T-cell (primary cell): ENCODE measurements at regions not wholly inside any gene's neighbourhood (a gene's known extent, or its start where the extent isn't known, plus 50 kb on each side); places are given as distances from the start of the nearest gene placed in this dataset.
"Not testable (repeated sequence)": the region's sequence is repeated elsewhere in the genome, so short reads cannot be mapped to it uniquely, and the experiment has no call there.

Experiments used
- ATAC-seq, 4 experiments: fragments of 200-7000 bp in 3 of 4; fragments of 150-1000 bp in 1 of 4; cut with Tn5 transposase; replicated peaks in 1 of 4; 1 replicate in 3 of 4; 2 replicates in 1 of 4; pipeline ENCODE4 v1.10.0; 2021; ENCODE audit warnings: moderate library complexity in 3 of 4, mild to moderate bottlenecking in 2 of 4, moderate number of reproducible peaks in 1 of 4
- CTCF ChIA-PET, 2 donors: fragments of 300-600 bp; sonication (Branson Sonifier 250); formaldehyde crosslinking; loops; one replicate each; lab custom pipeline; 2022; ENCODE audit warnings: antibody characterized with exemption in 2 of 2; lab: Charles Lee
- POLR2A ChIA-PET, 2 donors: fragments of 300-600 bp; sonication (Branson Sonifier 250); formaldehyde crosslinking; loops; one replicate each; lab custom pipeline; 2022; ENCODE audit warnings: antibody characterized with exemption in 2 of 2; lab: Charles Lee
- DNase-seq, 35 experiments: peaks; one replicate each; pipeline versions ENCODE4 v3.0.0 to v3.0.0-alpha.2; 2013 to 2023
- H3K27ac ChIP-seq: one replicate; pipeline ENCODE4 v1.5.1; 2013; ENCODE audit warnings: low read length
- H3K27me3 ChIP-seq, 2 experiments: replicated peaks in 1 of 2; 1 replicate in 1 of 2; 2 replicates in 1 of 2; pipeline versions ENCODE4 v1.6.1 to v1.7.0; 2013; ENCODE audit warnings: low read length in 1 of 2, mixed read lengths in 1 of 2; ENCODE audit not compliant: control insufficient read depth in 2 of 2, insufficient read depth in 2 of 2; ENCODE audit errors: extremely low read depth in 1 of 2
- H3K36me3 ChIP-seq, 2 donors: 1 replicate in 1 of 2; 2 replicates in 1 of 2; pipeline versions ENCODE4 v1.6.1 to v1.7.0; 2013; ENCODE audit warnings: low read length in 1 of 2; ENCODE audit not compliant: control insufficient read depth in 2 of 2, insufficient read depth in 1 of 2; ENCODE audit errors: extremely low read depth in 1 of 2
- H3K4me1 ChIP-seq, 2 experiments: 1 replicate in 1 of 2; 2 replicates in 1 of 2; pipeline versions ENCODE4 v1.6.1 to v1.7.0; 2013; ENCODE audit warnings: low read length in 2 of 2, mixed read lengths in 1 of 2; ENCODE audit not compliant: insufficient read depth in 2 of 2, control insufficient read depth in 1 of 2; ENCODE audit errors: extremely low read depth in 1 of 2
- H3K4me3 ChIP-seq, 2 donors: 1 replicate in 1 of 2; 2 replicates in 1 of 2; pipeline versions ENCODE4 v1.5.1 to v1.7.0; 2013; ENCODE audit warnings: mild to moderate bottlenecking in 2 of 2, low read length in 1 of 2, moderate library complexity in 1 of 2; ENCODE audit not compliant: control insufficient read depth in 1 of 2; ENCODE audit errors: extremely low read depth in 1 of 2
- H3K9me3 ChIP-seq: 2 replicates; pipeline ENCODE4 v1.7.0; 2013
- H3K27ac Mint-ChIP-seq, 2 donors: one replicate each; pipeline ENCODE4 v1.8.0; 2020 to 2021; ENCODE audit warnings: mild to moderate bottlenecking in 2 of 2, mixed read lengths in 2 of 2
- H3K27me3 Mint-ChIP-seq, 2 donors: one replicate each; pipeline ENCODE4 v1.8.0; 2021 to 2022; ENCODE audit warnings: mixed read lengths in 2 of 2
- H3K36me3 Mint-ChIP-seq: one replicate; pipeline ENCODE4 v1.8.0; 2021; ENCODE audit warnings: mixed read lengths
- H3K4me1 Mint-ChIP-seq, 3 donors: one replicate each; pipeline ENCODE4 v1.8.0; 2020 to 2022; ENCODE audit warnings: mixed read lengths in 3 of 3, mild to moderate bottlenecking in 1 of 3
- H3K4me3 Mint-ChIP-seq, 3 donors: one replicate each; pipeline ENCODE4 v1.8.0; 2020 to 2022; ENCODE audit warnings: mild to moderate bottlenecking in 3 of 3, mixed read lengths in 3 of 3, moderate library complexity in 3 of 3
- H3K9me3 Mint-ChIP-seq, 3 donors: one replicate each; pipeline ENCODE4 v1.8.0; 2020 to 2022; ENCODE audit warnings: mixed read lengths in 3 of 3
- WGBS: methylation state at CpG from one replicate; pipeline ENCODE4 v1.1.5; 2013; ENCODE audit warnings: missing lambda C conversion rate; ENCODE audit not compliant: insufficient coverage; 5-methylcytosine and 5-hydroxymethylcytosine counted together

- Mint-ChIP-seq H3K36me3 (no peaks in the 10 kb centered on the region), H3K9me3 (no peaks in the 10 kb centered on the region), H3K27ac (no peak overlapping the region), H3K4me3 (no peak overlapping the region), H3K4me1 (peaks cover 14 to 27% (median 16%) of the 10 kb centered on the region in 3 donors), H3K27me3 (peaks cover 8 to 10% of the 10 kb centered on the region in 2 donors)
- Histone ChIP-seq H3K36me3 (no peaks in the 10 kb centered on the region), H3K4me1 (peaks cover 2 to 7% of the 10 kb centered on the region in 2 experiments), H3K27ac (no peak overlapping the region), H3K9me3 (no peaks in the 10 kb centered on the region), H3K27me3 (peaks cover 0 to 3% of the 10 kb centered on the region in 2 experiments), H3K4me3 (no peak overlapping the region)
- POLR2A ChIA-PET, result interaction anchor here in 1 of 2 donors (0.6 kb wide), 1 partner anchor 700 kb away, joined by 3 read pairs; no protein-coding TSS in a partner anchor
- no peak for DNase-seq
- CTCF ChIA-PET, result interaction anchor here in 1 of 2 donors (1.1 kb wide), 1 partner anchor 275 kb away, joined by 3 read pairs; no protein-coding TSS in a partner anchor
- no peak for ATAC-seq
- WGBS, result 81% methylated on average over 5 of the region's 7 CpGs
Measured at GRCh38 chr1:244294599-244295224, 157.0 kb downstream of the ADSS2 start.

- peaks cover 0 to 3% of the 10 kb centered on the region in 2 experiments for H3K27me3 ChIP-seq
- H3K4me1 ChIP-seq, result peaks cover 2 to 12% of the 10 kb centered on the region in 2 experiments
- H3K4me3 ChIP-seq, result no peak overlapping the region
- Mint-ChIP-seq H3K9me3 (no peaks in the 10 kb centered on the region), H3K4me3 (no peak overlapping the region), H3K27me3 (peaks cover 3 to 4% of the 10 kb centered on the region in 2 donors), H3K36me3 (no peaks in the 10 kb centered on the region), H3K4me1 (peaks cover 13 to 18% (median 13%) of the 10 kb centered on the region in 3 donors), H3K27ac (no peak overlapping the region)
- ChIA-PET POLR2A (interaction anchor here in 1 of 2 donors (0.6 kb wide), 1 partner anchor 248 kb away, joined by 3 read pairs; no protein-coding TSS in a partner anchor), CTCF (interaction anchor here (0.7 to 1.1 kb wide), 3 partner anchors 8 to 277 kb away, joined by 3 to 4 read pairs (median 4); no protein-coding TSS in a partner anchor)
- H3K27ac ChIP-seq, result no peak overlapping the region
- ATAC-seq, result no peak
- DNase-seq, result no peak
- WGBS, result 100% methylated on average over 2 of the region's 8 CpGs
- no peaks in the 10 kb centered on the region for H3K36me3 ChIP-seq
- no peaks in the 10 kb centered on the region for H3K9me3 ChIP-seq
Measured at GRCh38 chr1:244296003-244296402, 155.7 kb downstream of the ADSS2 start.

- H3K4me3 Mint-ChIP-seq, result no peak overlapping the region
Measured at GRCh38 chr1:244296447-244296846, 155.3 kb downstream of the ADSS2 start.

GRCh38 chr1:244297087-244297486 is 154.6 kb downstream of the ADSS2 start:
- H3K4me3 ChIP-seq, result no peak overlapping the region
- H3K9me3 Mint-ChIP-seq, result no peaks in the 10 kb centered on the region
- no peaks in the 10 kb centered on the region for H3K27me3 ChIP-seq
- WGBS, result 93% methylated on average over 3 of the region's 3 CpGs
- H3K4me3 Mint-ChIP-seq, result no peak overlapping the region
- peak overlapping the region in 1 of 2 donors; percentile 58 for H3K27ac Mint-ChIP-seq
- no peaks in the 10 kb centered on the region for H3K27me3 Mint-ChIP-seq
- CTCF ChIA-PET, result interaction anchor here in 1 of 2 donors (0.7 to 1.2 kb wide), 3 partner anchors 8 to 244 kb away, joined by 3 read pairs; no protein-coding TSS in a partner anchor
- no peak overlapping the region for H3K27ac ChIP-seq
- DNase-seq (no peak), ATAC-seq (no peak)
- peaks cover 0 to 12% of the 10 kb centered on the region in 2 experiments for H3K4me1 ChIP-seq
- H3K36me3 Mint-ChIP-seq, result no peaks in the 10 kb centered on the region
- POLR2A ChIA-PET, result no interaction called here
- no peaks in the 10 kb centered on the region for H3K9me3 ChIP-seq
- H3K36me3 ChIP-seq, result no peaks in the 10 kb centered on the region
- H3K4me1 Mint-ChIP-seq, result peaks cover 8 to 13% (median 10%) of the 10 kb centered on the region in 3 donors

More at GRCh38 chr1:244296447-244296846, 155.3 kb downstream of the ADSS2 start:
- Histone ChIP-seq H3K27me3 (peaks cover 0 to 2% of the 10 kb centered on the region in 2 experiments), H3K4me1 (peaks cover under 1 to 12% of the 10 kb centered on the region in 2 experiments), H3K9me3 (no peaks in the 10 kb centered on the region), H3K4me3 (no peak overlapping the region), H3K27ac (no peak overlapping the region), H3K36me3 (no peaks in the 10 kb centered on the region)
- Mint-ChIP-seq H3K36me3 (no peaks in the 10 kb centered on the region), H3K27me3 (peaks cover 3 to 4% of the 10 kb centered on the region in 2 donors), H3K4me1 (peaks cover 9 to 14% (median 10%) of the 10 kb centered on the region in 3 donors), H3K9me3 (no peaks in the 10 kb centered on the region), H3K27ac (no peak overlapping the region)
- ATAC-seq (no peak), DNase-seq (no peak)
- WGBS, result no CpG with 5 or more reads among the region's 6 CpGs
- POLR2A ChIA-PET, result no interaction called here
- CTCF ChIA-PET, result interaction anchor here in 1 of 2 donors (0.7 kb wide), 1 partner anchor 151 kb away, joined by 4 read pairs; no protein-coding TSS in a partner anchor

GRCh38 chr1:244297616-244298015 is 154.1 kb downstream of the ADSS2 start:
- H3K9me3 Mint-ChIP-seq, result no peaks in the 10 kb centered on the region
- no peak for DNase-seq
- H3K9me3 ChIP-seq, result no peaks in the 10 kb centered on the region
- CTCF ChIA-PET, result interaction anchor here in 1 of 2 donors (0.6 to 1.2 kb wide), 4 partner anchors 9 to 789 kb away, joined by 3 to 5 read pairs (median 3); no protein-coding TSS in a partner anchor
- peaks cover 8 to 13% (median 10%) of the 10 kb centered on the region in 3 donors for H3K4me1 Mint-ChIP-seq
- H3K27me3 ChIP-seq, result no peaks in the 10 kb centered on the region
- no peak overlapping the region for H3K27ac ChIP-seq
- 65% methylated on average over 5 of the region's 7 CpGs for WGBS
- POLR2A ChIA-PET, result no interaction called here
- no peak overlapping the region for H3K4me3 ChIP-seq
- ATAC-seq, result no peak
- no peaks in the 10 kb centered on the region for H3K36me3 Mint-ChIP-seq
- H3K4me1 ChIP-seq, result peaks cover 0 to 12% of the 10 kb centered on the region in 2 experiments
- H3K36me3 ChIP-seq, result no peaks in the 10 kb centered on the region
- H3K4me3 Mint-ChIP-seq, result no peak overlapping the region
- H3K27me3 Mint-ChIP-seq, result no peaks in the 10 kb centered on the region
- no peak overlapping the region for H3K27ac Mint-ChIP-seq

- H3K36me3 ChIP-seq, H3K9me3 ChIP-seq, DNase-seq, ATAC-seq, POLR2A ChIA-PET, H3K27me3 Mint-ChIP-seq, H3K36me3 Mint-ChIP-seq, H3K27me3 ChIP-seq, H3K9me3 Mint-ChIP-seq: not testable (repeated sequence)
- Histone ChIP-seq H3K4me1 (peaks cover 0 to 12% of the 10 kb centered on the region in 2 experiments), H3K4me3 (peak overlapping the region in 1 of 2 donors; percentile 52), H3K27ac (peak overlapping the region; percentile 93)
- peak overlapping the region; percentile 36 to 95 for H3K27ac Mint-ChIP-seq
- H3K4me1 Mint-ChIP-seq, result peaks cover 8 to 13% (median 10%) of the 10 kb centered on the region in 3 donors
- no CpG with 5 or more reads among the region's 12 CpGs for WGBS
- CTCF ChIA-PET, result interaction anchor here (0.6 to 1.6 kb wide), 13 partner anchors 11 to 1010 kb away, joined by 3 to 8 read pairs (median 4); no protein-coding TSS in a partner anchor
- peak overlapping the region; percentile 47 to 84 (median 76) for H3K4me3 Mint-ChIP-seq
Measured at GRCh38 chr1:244300029-244300375, 151.7 kb downstream of the ADSS2 start.
